Astrocyte of the cerebellum (primary cell): ENCODE measurements at regions not wholly inside any gene's neighbourhood (a gene's known extent, or its start where the extent isn't known, plus 50 kb on each side); places are given as distances from the start of the nearest gene placed in this dataset.

Source experiments
- DNase-seq: peaks from one replicate; pipeline ENCODE4 v3.0.0-alpha.2; 2011; ENCODE audit warnings: low read depth
- H3K4me3 ChIP-seq: 2 replicates; pipeline ENCODE4 v1.5.1; 2011; ENCODE audit warnings: mild to moderate bottlenecking, low read depth, low read length, moderate library complexity
- CTCF ChIP-seq: IDR thresholded peaks from 2 replicates; pipeline ENCODE4 v1.5.1; 2012; ENCODE audit warnings: low read length, low read depth, moderate library complexity, mild to moderate bottlenecking; ENCODE audit errors: missing control alignments
- in situ Hi-C: cut with HindIII; loops from 2 replicates; pipeline ENCODE4 v1.10.0; 2017; ENCODE audit warnings: low sequenced_read_pairs

GRCh38 chr3:80213086-80213485, 445.3 kb upstream of the ROBO1 start:
- no peak overlapping the region for H3K4me3 ChIP-seq
- no peak for TF ChIP-seq CTCF
- in situ Hi-C loops, result no loop called here
- no peak for DNase-seq

GRCh38 chr3:80192936-80193335, 425.1 kb upstream of the ROBO1 start:
- peak; percentile 16 for DNase-seq
- no peak overlapping the region for H3K4me3 ChIP-seq
- no peak for TF ChIP-seq CTCF
- in situ Hi-C loops, result no loop called here

GRCh38 chr3:80190051-80190450, 422.3 kb upstream of the ROBO1 start:
- no peak overlapping the region for H3K4me3 ChIP-seq
- TF ChIP-seq CTCF, result no peak
- peak; percentile 82 for DNase-seq
- in situ Hi-C loops, result no loop called here

GRCh38 chr3:80187981-80188380, 420.2 kb upstream of the ROBO1 start:
- in situ Hi-C loops, result no loop called here
- no peak for DNase-seq
- no peak overlapping the region for H3K4me3 ChIP-seq
- TF ChIP-seq CTCF, result no peak

- TF ChIP-seq CTCF, result no peak
- no peak for DNase-seq
- no peak overlapping the region for H3K4me3 ChIP-seq
- in situ Hi-C loops, result no loop called here
Measured at GRCh38 chr3:80159990-80160506, 392.2 kb upstream of the ROBO1 start.

- TF ChIP-seq CTCF, result no peak
- in situ Hi-C loops, result no loop called here
- H3K4me3 ChIP-seq, result no peak overlapping the region
- no peak for DNase-seq
Measured at GRCh38 chr3:80158332-80158731, 390.5 kb upstream of the ROBO1 start.

- DNase-seq, result no peak
- in situ Hi-C loops, result no loop called here
- no peak overlapping the region for H3K4me3 ChIP-seq
- TF ChIP-seq CTCF, result no peak
Measured at GRCh38 chr3:80157546-80157945, 389.7 kb upstream of the ROBO1 start.
